HL-60/S4 (cell line): ENCODE measurements at regions not wholly inside any gene's neighbourhood (a gene's known extent, or its start where the extent isn't known, plus 50 kb on each side); places are given as distances from the start of the nearest gene placed in this dataset.
"Not testable (repeated sequence)": the region's sequence is repeated elsewhere in the genome, so short reads cannot be mapped to it uniquely, and the experiment has no call there.

ENCODE experiments used
- in situ Hi-C: fragments of 300-500 bp; cut with MboI; formaldehyde crosslinking; loops from 2 replicates; pipeline ENCODE4 v1.14.3; 2022; ENCODE audit warnings: low sequenced_read_pairs

GRCh38 chr6:113693851-113694250, 163.3 kb upstream of the MARCKS start:
- in situ Hi-C loops, result no loop called here

- in situ Hi-C loops, result no loop called here
Measured at GRCh38 chr6:113694278-113695077, 162.7 kb upstream of the MARCKS start.

- in situ Hi-C loops, result no loop called here
Measured at GRCh38 chr6:113695516-113695915, 161.6 kb upstream of the MARCKS start.

GRCh38 chr6:113696960-113697359, 160.2 kb upstream of the MARCKS start:
- in situ Hi-C loops, result no loop called here

- in situ Hi-C loops, result no loop called here
Measured at GRCh38 chr6:113697632-113698410, 159.3 kb upstream of the MARCKS start.

GRCh38 chr6:113699239-113699638, 157.9 kb upstream of the MARCKS start:
- in situ Hi-C loops, result no loop called here

GRCh38 chr6:113701552-113702254, 155.4 kb upstream of the MARCKS start:
- in situ Hi-C loops, result no loop called here

GRCh38 chr6:113707194-113707593, 150.0 kb upstream of the MARCKS start:
- in situ Hi-C loops, result no loop called here

- in situ Hi-C loops, result no loop called here
Measured at GRCh38 chr6:113709936-113710509, 147.1 kb upstream of the MARCKS start.

- in situ Hi-C loops, result no loop called here
Measured at GRCh38 chr6:113713665-113714064, 143.5 kb upstream of the MARCKS start.

- in situ Hi-C loops, result no loop called here
Measured at GRCh38 chr6:113718588-113718987, 138.6 kb upstream of the MARCKS start.

GRCh38 chr6:113719064-113719463, 138.1 kb upstream of the MARCKS start:
- in situ Hi-C loops, result no loop called here

- in situ Hi-C loops, result no loop called here
Measured at GRCh38 chr6:113719545-113719944, 137.6 kb upstream of the MARCKS start.

- in situ Hi-C loops, result no loop called here
Measured at GRCh38 chr6:113723182-113723581, 134.0 kb upstream of the MARCKS start.

- in situ Hi-C loops, result not testable (repeated sequence)
Measured at GRCh38 chr6:113724927-113725326, 132.2 kb upstream of the MARCKS start.

GRCh38 chr6:113731541-113731940, 125.6 kb upstream of the MARCKS start:
- in situ Hi-C loops, result no loop called here

- in situ Hi-C loops, result no loop called here
Measured at GRCh38 chr6:113732384-113732966, 124.7 kb upstream of the MARCKS start.

- in situ Hi-C loops, result no loop called here
Measured at GRCh38 chr6:113733381-113733780, 123.8 kb upstream of the MARCKS start.

- in situ Hi-C loops, result no loop called here
Measured at GRCh38 chr6:113734982-113735381, 122.2 kb upstream of the MARCKS start.

GRCh38 chr6:113735491-113735890, 121.7 kb upstream of the MARCKS start:
- in situ Hi-C loops, result no loop called here

- in situ Hi-C loops, result no loop called here
Measured at GRCh38 chr6:113736978-113737377, 120.2 kb upstream of the MARCKS start.
